Neural progenitor cell (in vitro differentiated cells): ENCODE measurements at regions not wholly inside any gene's neighbourhood (a gene's known extent, or its start where the extent isn't known, plus 50 kb on each side); places are given as distances from the start of the nearest gene placed in this dataset.

Experiments
- CTCF ChIP-seq: fragments of 200-600 bp; sonication (generic); IDR thresholded peaks from 2 replicates; pipeline ENCODE4 v1.5.1; 2017; ENCODE audit warnings: antibody characterized with exemption, mild to moderate bottlenecking
- EZH2 ChIP-seq: fragments of 200-600 bp; sonication (generic); IDR thresholded peaks from 2 replicates; pipeline ENCODE4 v1.6.1; 2017; ENCODE audit warnings: antibody characterized with exemption, mild to moderate bottlenecking, moderate library complexity
- EZH2phosphoT487 ChIP-seq: fragments of 200-600 bp; sonication (generic); IDR thresholded peaks from 2 replicates; pipeline ENCODE4 v1.6.1; 2017; ENCODE audit warnings: antibody characterized with exemption

DNA sequence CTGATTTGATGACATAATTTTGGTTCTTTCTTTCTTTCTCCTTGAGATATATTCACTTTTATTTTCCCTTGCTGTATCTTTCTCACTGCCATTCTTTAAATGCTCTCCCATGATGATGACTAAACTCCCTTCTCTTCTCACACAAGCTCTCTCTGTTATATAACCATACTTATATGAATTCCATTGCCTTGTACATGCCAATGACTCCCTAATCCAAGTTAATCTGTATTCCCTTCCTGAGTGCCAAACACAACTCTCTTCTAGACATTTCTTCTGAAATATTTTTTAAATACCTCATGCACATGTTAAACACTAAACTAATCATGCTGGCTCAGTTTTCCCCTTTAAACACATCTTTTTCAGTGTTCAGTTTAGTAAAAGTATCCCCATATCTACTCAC is 62.2 kb upstream of the ST8SIA4 start:
- no peak for TF ChIP-seq CTCF
- no peak for TF ChIP-seq EZH2
- no peak for TF ChIP-seq EZH2phosphoT487
